HL-60 (cell line): ENCODE measurements at regions not wholly inside any gene's neighbourhood (a gene's known extent, or its start where the extent isn't known, plus 50 kb on each side); places are given as distances from the start of the nearest gene placed in this dataset.

Source experiments
- DNase-seq, 2 experiments: peaks; one replicate each; pipeline ENCODE4 v3.0.0-alpha.2; 2010 to 2020; ENCODE audit warnings: low read depth in 1 of 2, low spot score in 1 of 2
- H3K27ac ChIP-seq: fragments of 250-450 bp; sonication (Bioruptor Pico); replicated peaks from 2 replicates; pipeline ENCODE4 v1.5.1; 2020; ENCODE audit warnings: mild to moderate bottlenecking, moderate library complexity
- H3K27me3 ChIP-seq: fragments of 250-450 bp; sonication (Bioruptor Pico); 2 replicates; pipeline ENCODE4 v1.5.1; 2021; ENCODE audit warnings: mild to moderate bottlenecking, moderate library complexity; ENCODE audit not compliant: insufficient read depth, poor library complexity, severe bottlenecking
- H3K4me3 ChIP-seq: replicated peaks from 2 replicates; pipeline ENCODE4 v1.5.1; 2011; ENCODE audit warnings: mild to moderate bottlenecking, control low read depth, low read length; ENCODE audit not compliant: insufficient read depth
- GABPA ChIP-seq: IDR thresholded peaks from 2 replicates; pipeline ENCODE4 v1.6.1; 2012; ENCODE audit warnings: low read depth
- POLR2AphosphoS5 ChIP-seq: IDR thresholded peaks from 2 replicates; pipeline ENCODE4 v1.6.1; 2012; ENCODE audit warnings: low read depth
- SPI1 ChIP-seq: IDR thresholded peaks from 2 replicates; pipeline ENCODE4 v1.6.1; 2012; ENCODE audit warnings: low read depth, mild to moderate bottlenecking, borderline replicate concordance
- TF ChIP-seq, protein P1 (sequence below): IDR thresholded peaks from one replicate; pipeline ENCODE4 v1.5.1; 2011; ENCODE audit warnings: low read length, control low read depth, inconsistent platforms; ENCODE audit not compliant: insufficient read depth
- TF ChIP-seq, protein P2 (sequence below): IDR thresholded peaks from 2 replicates; pipeline ENCODE4 v1.6.1; 2012; ENCODE audit warnings: low read depth; ENCODE audit not compliant: insufficient replicate concordance

DNA sequence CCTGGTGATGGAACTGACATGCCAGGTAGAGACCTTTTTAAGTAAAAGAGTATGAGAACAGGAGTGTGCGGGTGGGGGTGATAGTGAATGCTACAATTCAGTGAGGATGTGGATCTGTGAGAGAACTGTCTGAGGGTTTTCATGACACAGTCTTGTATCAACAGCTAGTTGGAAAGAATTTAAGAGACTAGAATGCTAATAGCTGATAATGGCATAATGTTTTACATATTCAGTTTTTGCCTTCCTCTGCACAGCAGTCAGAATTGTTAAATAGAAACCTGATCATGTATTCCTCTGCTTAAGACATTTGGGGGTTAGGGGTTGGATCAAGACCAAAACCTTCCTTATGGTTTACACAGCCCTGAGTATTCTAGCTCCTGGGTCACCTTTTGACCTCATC lies 152.8 kb upstream of the ZRANB2 start:
- Histone ChIP-seq H3K4me3 (no peak overlapping the region), H3K27me3 (no peaks in the 10 kb centered on the region), H3K27ac (no peak overlapping the region)
- DNase-seq, result no peak
- TF ChIP-seq GABPA (no peak), SPI1 (no peak), POLR2AphosphoS5 (no peak)
- TF ChIP-seq, protein P1, sequence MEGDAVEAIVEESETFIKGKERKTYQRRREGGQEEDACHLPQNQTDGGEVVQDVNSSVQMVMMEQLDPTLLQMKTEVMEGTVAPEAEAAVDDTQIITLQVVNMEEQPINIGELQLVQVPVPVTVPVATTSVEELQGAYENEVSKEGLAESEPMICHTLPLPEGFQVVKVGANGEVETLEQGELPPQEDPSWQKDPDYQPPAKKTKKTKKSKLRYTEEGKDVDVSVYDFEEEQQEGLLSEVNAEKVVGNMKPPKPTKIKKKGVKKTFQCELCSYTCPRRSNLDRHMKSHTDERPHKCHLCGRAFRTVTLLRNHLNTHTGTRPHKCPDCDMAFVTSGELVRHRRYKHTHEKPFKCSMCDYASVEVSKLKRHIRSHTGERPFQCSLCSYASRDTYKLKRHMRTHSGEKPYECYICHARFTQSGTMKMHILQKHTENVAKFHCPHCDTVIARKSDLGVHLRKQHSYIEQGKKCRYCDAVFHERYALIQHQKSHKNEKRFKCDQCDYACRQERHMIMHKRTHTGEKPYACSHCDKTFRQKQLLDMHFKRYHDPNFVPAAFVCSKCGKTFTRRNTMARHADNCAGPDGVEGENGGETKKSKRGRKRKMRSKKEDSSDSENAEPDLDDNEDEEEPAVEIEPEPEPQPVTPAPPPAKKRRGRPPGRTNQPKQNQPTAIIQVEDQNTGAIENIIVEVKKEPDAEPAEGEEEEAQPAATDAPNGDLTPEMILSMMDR, result no peak
- TF ChIP-seq, protein P2, sequence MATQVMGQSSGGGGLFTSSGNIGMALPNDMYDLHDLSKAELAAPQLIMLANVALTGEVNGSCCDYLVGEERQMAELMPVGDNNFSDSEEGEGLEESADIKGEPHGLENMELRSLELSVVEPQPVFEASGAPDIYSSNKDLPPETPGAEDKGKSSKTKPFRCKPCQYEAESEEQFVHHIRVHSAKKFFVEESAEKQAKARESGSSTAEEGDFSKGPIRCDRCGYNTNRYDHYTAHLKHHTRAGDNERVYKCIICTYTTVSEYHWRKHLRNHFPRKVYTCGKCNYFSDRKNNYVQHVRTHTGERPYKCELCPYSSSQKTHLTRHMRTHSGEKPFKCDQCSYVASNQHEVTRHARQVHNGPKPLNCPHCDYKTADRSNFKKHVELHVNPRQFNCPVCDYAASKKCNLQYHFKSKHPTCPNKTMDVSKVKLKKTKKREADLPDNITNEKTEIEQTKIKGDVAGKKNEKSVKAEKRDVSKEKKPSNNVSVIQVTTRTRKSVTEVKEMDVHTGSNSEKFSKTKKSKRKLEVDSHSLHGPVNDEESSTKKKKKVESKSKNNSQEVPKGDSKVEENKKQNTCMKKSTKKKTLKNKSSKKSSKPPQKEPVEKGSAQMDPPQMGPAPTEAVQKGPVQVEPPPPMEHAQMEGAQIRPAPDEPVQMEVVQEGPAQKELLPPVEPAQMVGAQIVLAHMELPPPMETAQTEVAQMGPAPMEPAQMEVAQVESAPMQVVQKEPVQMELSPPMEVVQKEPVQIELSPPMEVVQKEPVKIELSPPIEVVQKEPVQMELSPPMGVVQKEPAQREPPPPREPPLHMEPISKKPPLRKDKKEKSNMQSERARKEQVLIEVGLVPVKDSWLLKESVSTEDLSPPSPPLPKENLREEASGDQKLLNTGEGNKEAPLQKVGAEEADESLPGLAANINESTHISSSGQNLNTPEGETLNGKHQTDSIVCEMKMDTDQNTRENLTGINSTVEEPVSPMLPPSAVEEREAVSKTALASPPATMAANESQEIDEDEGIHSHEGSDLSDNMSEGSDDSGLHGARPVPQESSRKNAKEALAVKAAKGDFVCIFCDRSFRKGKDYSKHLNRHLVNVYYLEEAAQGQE, result no peak

DNA sequence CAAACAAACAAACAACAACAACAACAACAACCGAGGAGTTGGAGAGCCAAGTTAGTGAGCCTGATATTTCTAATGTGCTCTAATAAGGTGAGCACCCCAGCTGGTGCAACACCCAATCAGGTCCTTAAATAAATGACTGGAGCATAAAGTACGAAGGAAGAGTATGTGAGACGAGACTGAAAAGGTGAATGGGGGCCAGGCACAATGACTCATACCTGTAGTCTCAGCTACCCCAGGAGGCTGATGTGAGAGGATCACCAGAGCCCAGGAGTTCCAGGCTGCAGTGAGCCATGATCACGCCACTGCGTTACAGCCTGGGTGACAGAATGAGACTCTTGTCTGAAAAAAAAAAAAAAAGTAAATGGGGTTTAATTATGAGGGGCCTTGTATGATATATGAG lies 152.0 kb upstream of the ZRANB2 start:
- TF ChIP-seq, protein P2, result no peak
- TF ChIP-seq POLR2AphosphoS5 (no peak), SPI1 (no peak), GABPA (no peak)
- TF ChIP-seq, protein P1, result no peak
- Histone ChIP-seq H3K4me3 (no peak overlapping the region), H3K27ac (no peak overlapping the region), H3K27me3 (no peaks in the 10 kb centered on the region)
- DNase-seq, result no peak

DNA sequence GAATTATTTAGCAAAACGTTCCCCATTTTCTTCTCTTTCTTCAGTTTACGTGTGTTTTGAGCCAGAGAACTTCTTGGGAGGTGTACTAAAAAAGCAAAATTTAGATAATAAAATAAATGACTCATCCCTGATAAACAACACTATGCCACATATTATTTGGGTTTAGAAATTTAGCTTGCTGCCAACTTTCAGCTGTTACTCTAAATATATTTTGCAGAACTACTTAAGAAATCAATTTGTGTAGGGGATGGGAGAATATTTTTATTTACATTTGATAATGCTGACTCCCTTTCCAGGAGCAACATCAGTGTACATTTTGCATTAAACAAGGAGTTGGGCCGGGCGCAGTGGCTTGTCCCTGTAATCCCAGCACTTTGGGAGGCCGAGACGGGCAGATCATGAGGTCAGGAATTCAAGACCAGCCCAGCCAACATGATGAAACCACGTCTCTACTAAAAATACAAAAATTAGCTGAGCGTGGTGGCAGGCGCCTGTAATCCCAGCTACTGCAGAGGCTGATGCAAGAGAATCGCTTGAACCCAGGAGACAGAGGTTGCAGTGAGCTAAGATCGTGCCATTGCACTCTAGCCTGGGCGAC lies 151.4 kb upstream of the ZRANB2 start:
- Histone ChIP-seq H3K27me3 (no peaks in the 10 kb centered on the region), H3K27ac (no peak overlapping the region), H3K4me3 (no peak overlapping the region)
- TF ChIP-seq, protein P1, result no peak
- no peak for DNase-seq

DNA sequence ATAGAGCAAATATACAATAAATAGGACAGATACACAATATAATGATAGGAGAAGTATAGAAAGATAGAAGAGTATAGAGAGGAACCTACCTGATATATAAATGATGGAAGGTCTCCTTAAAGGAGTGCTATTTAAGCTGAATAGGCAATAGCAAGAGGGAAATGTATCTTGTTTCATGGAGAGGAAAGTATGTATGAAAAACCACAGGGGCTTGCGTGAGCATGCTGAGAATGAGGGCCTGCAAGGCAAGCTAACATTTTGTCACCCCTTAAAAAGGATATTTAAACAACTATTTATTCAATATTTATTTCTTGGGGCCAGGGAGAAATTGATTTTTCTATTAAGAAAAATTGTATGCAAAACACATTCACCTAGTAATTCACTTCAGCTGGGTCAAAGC lies 150.9 kb upstream of the ZRANB2 start:
- Histone ChIP-seq H3K27me3 (no peaks in the 10 kb centered on the region), H3K4me3 (no peak overlapping the region), H3K27ac (no peak overlapping the region)
- no peak for DNase-seq
- TF ChIP-seq POLR2AphosphoS5 (no peak), SPI1 (no peak), GABPA (no peak)
- TF ChIP-seq, protein P1, result no peak
- TF ChIP-seq, protein P2, result no peak
